ENCODE measurements at regions not wholly inside any gene's neighbourhood (a gene's known extent, or its start where the extent isn't known, plus 50 kb on each side); places are given as distances from the start of the nearest gene placed in this dataset.
A peak's percentile ranks its signal among the peaks of the same experiment; 100 is the strongest.

DNA sequence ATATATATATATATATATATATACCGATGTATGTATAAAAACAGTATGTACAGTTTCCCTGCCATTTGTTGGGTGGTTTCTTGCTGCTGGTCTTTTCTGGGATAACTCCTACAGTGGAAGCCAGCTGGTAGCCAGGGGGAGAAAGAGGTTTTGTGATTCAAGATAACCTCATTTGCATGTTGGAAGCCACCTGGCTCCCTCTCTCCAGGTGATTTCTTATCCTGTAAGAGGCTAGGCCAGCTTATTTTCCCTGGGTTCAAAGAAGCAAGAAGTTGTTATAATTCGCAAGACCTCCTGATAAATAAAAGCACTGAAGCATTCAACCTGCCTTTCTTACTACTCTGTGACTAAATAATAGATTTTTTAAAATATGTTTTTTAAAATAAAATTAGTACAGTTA is 443.3 kb downstream of the VGLL3 start:
- Histone ChIP-seq H3K27ac (ENCODE audit: low read depth in 1 of 2, low read length in 2 of 2) (no peak overlapping the region), H3K4me1 (ENCODE audit: control insufficient read depth in 1 of 2, insufficient read depth in 2 of 2, low read length in 2 of 2) (no peaks in the 10 kb centered on the region), H3K36me3 (ENCODE audit: control insufficient read depth in 1 of 2, insufficient read depth in 2 of 2, low read length in 1 of 2) (no peaks in the 10 kb centered on the region), H3K27me3 (ENCODE audit: control insufficient read depth in 1 of 2, insufficient read depth in 2 of 2, low read length in 1 of 2) (no peaks in the 10 kb centered on the region), H3K9me3 (ENCODE audit: control insufficient read depth, low read length) (no peaks in the 10 kb centered on the region), H3K4me3 (ENCODE audit: low read length in 2 of 2) (no peak overlapping the region)
- DNase-seq (no peak), ATAC-seq (ENCODE audit: low FRiP score) (no peak)
- WGBS, 2 donors, result 44 to 48% methylated on average over 2 of the region's 2 CpGs
- intact Hi-C loops (cut with DNase I), result no loop called here

- H3K4me3 ChIP-seq (ENCODE audit: low read length in 2 of 2), result no peak overlapping the region
- ATAC-seq (ENCODE audit: low FRiP score), result no peak
- WGBS, 2 donors, result 57 to 73% methylated on average over 5 of the region's 5 CpGs
Measured at GRCh38 chr3:86537171-86537570, 453.8 kb downstream of the VGLL3 start.

GRCh38 chr3:86519819-86520218 is 471.1 kb downstream of the VGLL3 start:
- Histone ChIP-seq H3K36me3 (ENCODE audit: control insufficient read depth in 1 of 2, insufficient read depth in 2 of 2, low read length in 1 of 2) (no peaks in the 10 kb centered on the region), H3K4me3 (ENCODE audit: low read length in 2 of 2) (no peak overlapping the region), H3K9me3 (ENCODE audit: control insufficient read depth, low read length) (no peaks in the 10 kb centered on the region), H3K27ac (ENCODE audit: low read depth in 1 of 2, low read length in 2 of 2) (no peak overlapping the region), H3K4me1 (ENCODE audit: control insufficient read depth in 1 of 2, insufficient read depth in 2 of 2, low read length in 2 of 2) (no peaks in the 10 kb centered on the region), H3K27me3 (ENCODE audit: control insufficient read depth in 1 of 2, insufficient read depth in 2 of 2, low read length in 1 of 2) (no peaks in the 10 kb centered on the region)
- intact Hi-C loops (cut with DNase I), result no loop called here
- ATAC-seq (ENCODE audit: low FRiP score) (no peak), DNase-seq (no peak)
- 16 to 29% methylated on average over 1 of the region's 1 CpG for WGBS, 2 donors

More at GRCh38 chr3:86537171-86537570, 453.8 kb downstream of the VGLL3 start:
- DNase-seq, result no peak
- H3K4me1 ChIP-seq (ENCODE audit: control insufficient read depth in 1 of 2, insufficient read depth in 2 of 2, low read length in 2 of 2), result no peaks in the 10 kb centered on the region
- H3K9me3 ChIP-seq (ENCODE audit: control insufficient read depth, low read length), result peaks cover 3% of the 10 kb centered on the region
- no peaks in the 10 kb centered on the region for H3K27me3 ChIP-seq (ENCODE audit: control insufficient read depth in 1 of 2, insufficient read depth in 2 of 2, low read length in 1 of 2)
- intact Hi-C loops (cut with DNase I), result no loop called here
- H3K36me3 ChIP-seq (ENCODE audit: control insufficient read depth in 1 of 2, insufficient read depth in 2 of 2, low read length in 1 of 2), result no peaks in the 10 kb centered on the region
- H3K27ac ChIP-seq (ENCODE audit: low read depth in 1 of 2, low read length in 2 of 2), result no peak overlapping the region

DNA sequence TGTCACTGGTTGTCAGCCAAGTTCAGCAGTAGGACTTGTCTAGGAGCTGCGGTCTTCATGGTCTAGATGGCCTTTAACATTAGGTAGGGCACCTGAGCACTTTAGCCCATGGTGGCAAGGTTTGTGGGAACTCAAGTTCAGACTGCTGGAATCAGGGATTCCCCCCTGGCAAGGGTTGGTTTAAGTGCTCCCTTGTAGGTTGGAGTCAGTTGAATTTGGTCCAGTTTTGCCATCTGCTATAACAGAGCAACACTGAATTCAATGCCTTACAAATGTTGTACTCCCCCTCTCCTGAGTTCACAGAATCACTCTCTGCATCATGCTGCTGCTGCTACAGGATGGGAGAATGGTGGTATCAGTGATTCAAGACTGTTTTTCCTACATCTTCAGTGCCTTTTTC is 509.3 kb downstream of the VGLL3 start:
- peak; percentile 29 for ATAC-seq (ENCODE audit: low FRiP score)

DNA sequence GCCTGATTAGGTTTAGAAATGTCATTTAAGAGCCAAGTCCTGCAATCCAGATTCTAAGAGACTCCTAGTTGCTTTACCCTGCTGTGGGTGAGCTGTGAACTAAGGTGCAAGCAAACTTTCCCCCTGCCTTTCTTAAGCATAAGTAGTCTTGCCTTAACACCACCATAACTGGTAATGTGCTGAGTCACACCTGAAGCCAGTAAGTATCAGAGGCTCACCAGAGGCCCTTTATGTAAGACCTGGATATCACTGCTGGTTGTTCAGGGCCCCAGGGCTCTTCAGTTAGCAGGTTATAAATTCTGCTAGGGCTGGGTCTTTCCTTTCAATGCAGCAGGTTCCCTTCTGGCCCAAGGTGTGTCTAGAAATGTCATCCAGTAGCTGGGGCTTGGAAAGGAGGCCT is 509.9 kb downstream of the VGLL3 start:
- Histone ChIP-seq H3K9me3 (ENCODE audit: control insufficient read depth, low read length) (peaks cover 1% of the 10 kb centered on the region), H3K27me3 (ENCODE audit: control insufficient read depth in 1 of 2, insufficient read depth in 2 of 2, low read length in 1 of 2) (no peaks in the 10 kb centered on the region), H3K4me3 (ENCODE audit: low read length in 2 of 2) (no peak overlapping the region), H3K4me1 (ENCODE audit: control insufficient read depth in 1 of 2, insufficient read depth in 2 of 2, low read length in 2 of 2) (no peaks in the 10 kb centered on the region), H3K36me3 (ENCODE audit: control insufficient read depth in 1 of 2, insufficient read depth in 2 of 2, low read length in 1 of 2) (no peaks in the 10 kb centered on the region), H3K27ac (ENCODE audit: low read depth in 1 of 2, low read length in 2 of 2) (no peak overlapping the region)
- intact Hi-C loops (cut with DNase I), result no loop called here
- ATAC-seq (ENCODE audit: low FRiP score) (no peak), DNase-seq (no peak)

More for the DNA sequence above, 509.3 kb downstream of the VGLL3 start:
- 37 to 83% methylated on average over 1 of the region's 1 CpG for WGBS, 2 donors
- intact Hi-C loops (cut with DNase I), result no loop called here
- no peak for DNase-seq
- peaks cover 1% of the 10 kb centered on the region for H3K9me3 ChIP-seq (ENCODE audit: control insufficient read depth, low read length)
- H3K27me3 ChIP-seq (ENCODE audit: control insufficient read depth in 1 of 2, insufficient read depth in 2 of 2, low read length in 1 of 2), result no peaks in the 10 kb centered on the region
- no peak overlapping the region for H3K4me3 ChIP-seq (ENCODE audit: low read length in 2 of 2)
- no peak overlapping the region for H3K27ac ChIP-seq (ENCODE audit: low read depth in 1 of 2, low read length in 2 of 2)
- H3K36me3 ChIP-seq (ENCODE audit: control insufficient read depth in 1 of 2, insufficient read depth in 2 of 2, low read length in 1 of 2), result no peaks in the 10 kb centered on the region
- H3K4me1 ChIP-seq (ENCODE audit: control insufficient read depth in 1 of 2, insufficient read depth in 2 of 2, low read length in 2 of 2), result no peaks in the 10 kb centered on the region

GRCh38 chr3:86464180-86464579 is 526.8 kb downstream of the VGLL3 start:
- intact Hi-C loops (cut with DNase I), result no loop called here
- no peak for ATAC-seq (ENCODE audit: low FRiP score)

DNA sequence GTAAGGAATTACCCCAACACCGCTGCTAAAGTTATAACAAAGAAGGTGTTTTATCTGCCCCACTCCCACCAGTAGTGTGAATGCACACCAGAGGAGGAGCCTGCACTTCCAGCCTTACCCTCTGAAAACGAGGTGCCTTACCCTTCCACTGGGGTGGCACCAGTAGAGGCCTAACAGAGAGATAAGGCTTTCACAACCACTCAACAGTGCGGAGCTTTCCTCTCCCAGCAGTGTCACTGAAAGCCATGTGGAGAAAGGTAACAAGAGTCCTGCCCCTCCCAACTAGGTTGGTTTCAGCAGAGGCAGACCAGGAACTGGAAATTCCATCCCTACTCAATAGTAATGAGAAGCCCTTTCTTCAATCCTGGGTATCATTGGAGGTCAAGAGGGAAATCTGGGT is 539.2 kb downstream of the VGLL3 start:
- H3K36me3 ChIP-seq (ENCODE audit: control insufficient read depth in 1 of 2, insufficient read depth in 2 of 2, low read length in 1 of 2), result no peaks in the 10 kb centered on the region
- H3K9me3 ChIP-seq (ENCODE audit: control insufficient read depth, low read length), result no peaks in the 10 kb centered on the region
- WGBS, 2 donors, result 73 to 84% methylated on average over 3 of the region's 3 CpGs
- H3K27me3 ChIP-seq (ENCODE audit: control insufficient read depth in 1 of 2, insufficient read depth in 2 of 2, low read length in 1 of 2), result no peaks in the 10 kb centered on the region
- ATAC-seq (ENCODE audit: low FRiP score) (no peak), DNase-seq (no peak)
- no peak overlapping the region for H3K4me3 ChIP-seq (ENCODE audit: low read length in 2 of 2)
- no peak overlapping the region for H3K27ac ChIP-seq (ENCODE audit: low read depth in 1 of 2, low read length in 2 of 2)
- intact Hi-C loops (cut with DNase I), result no loop called here
- no peaks in the 10 kb centered on the region for H3K4me1 ChIP-seq (ENCODE audit: control insufficient read depth in 1 of 2, insufficient read depth in 2 of 2, low read length in 2 of 2)

More at GRCh38 chr3:86464180-86464579, 526.8 kb downstream of the VGLL3 start:
- no peak for DNase-seq
- Histone ChIP-seq H3K27ac (ENCODE audit: low read depth in 1 of 2, low read length in 2 of 2) (no peak overlapping the region), H3K36me3 (ENCODE audit: control insufficient read depth in 1 of 2, insufficient read depth in 2 of 2, low read length in 1 of 2) (no peaks in the 10 kb centered on the region), H3K4me3 (ENCODE audit: low read length in 2 of 2) (no peak overlapping the region), H3K9me3 (ENCODE audit: control insufficient read depth, low read length) (no peaks in the 10 kb centered on the region), H3K27me3 (ENCODE audit: control insufficient read depth in 1 of 2, insufficient read depth in 2 of 2, low read length in 1 of 2) (no peaks in the 10 kb centered on the region), H3K4me1 (ENCODE audit: control insufficient read depth in 1 of 2, insufficient read depth in 2 of 2, low read length in 2 of 2) (no peaks in the 10 kb centered on the region)

DNA sequence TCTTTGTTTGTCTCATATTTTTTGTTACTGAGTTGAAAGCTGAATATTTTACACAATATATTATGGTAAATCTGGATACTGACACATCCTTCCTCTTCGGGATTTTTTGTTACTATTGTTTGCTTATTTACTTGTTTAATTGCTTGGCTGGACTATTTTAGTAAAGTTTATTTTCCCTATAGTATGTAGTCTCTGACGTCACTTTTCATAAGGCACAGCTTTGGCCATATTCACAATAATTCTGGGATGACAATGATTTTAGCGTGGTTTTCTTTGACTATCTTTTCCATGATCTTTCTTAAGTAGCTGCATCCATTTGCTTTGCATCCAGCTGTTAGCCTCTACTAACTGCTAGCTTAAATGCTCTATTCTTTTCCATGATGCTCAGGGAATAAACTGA is 552.4 kb downstream of the VGLL3 start:
- Histone ChIP-seq H3K4me3 (ENCODE audit: low read length in 2 of 2) (no peak overlapping the region), H3K4me1 (ENCODE audit: control insufficient read depth in 1 of 2, insufficient read depth in 2 of 2, low read length in 2 of 2) (no peaks in the 10 kb centered on the region), H3K27me3 (ENCODE audit: control insufficient read depth in 1 of 2, insufficient read depth in 2 of 2, low read length in 1 of 2) (no peaks in the 10 kb centered on the region), H3K27ac (ENCODE audit: low read depth in 1 of 2, low read length in 2 of 2) (no peak overlapping the region), H3K9me3 (ENCODE audit: control insufficient read depth, low read length) (no peaks in the 10 kb centered on the region), H3K36me3 (ENCODE audit: control insufficient read depth in 1 of 2, insufficient read depth in 2 of 2, low read length in 1 of 2) (no peaks in the 10 kb centered on the region)
- 82 to 84% methylated on average over 3 of the region's 3 CpGs for WGBS, 2 donors
- intact Hi-C loops (cut with DNase I), result no loop called here
- DNase-seq (no peak), ATAC-seq (ENCODE audit: low FRiP score) (no peak)

GRCh38 chr3:86427343-86427742 is 563.6 kb downstream of the VGLL3 start:
- Histone ChIP-seq H3K27ac (ENCODE audit: low read depth in 1 of 2, low read length in 2 of 2) (no peak overlapping the region), H3K36me3 (ENCODE audit: control insufficient read depth in 1 of 2, insufficient read depth in 2 of 2, low read length in 1 of 2) (no peaks in the 10 kb centered on the region), H3K27me3 (ENCODE audit: control insufficient read depth in 1 of 2, insufficient read depth in 2 of 2, low read length in 1 of 2) (no peaks in the 10 kb centered on the region), H3K9me3 (ENCODE audit: control insufficient read depth, low read length) (peaks cover 3% of the 10 kb centered on the region), H3K4me3 (ENCODE audit: low read length in 2 of 2) (no peak overlapping the region), H3K4me1 (ENCODE audit: control insufficient read depth in 1 of 2, insufficient read depth in 2 of 2, low read length in 2 of 2) (no peaks in the 10 kb centered on the region)
- DNase-seq (no peak), ATAC-seq (ENCODE audit: low FRiP score) (no peak)
- intact Hi-C loops (cut with DNase I), result no loop called here
- WGBS, 2 donors, result 73 to 82% methylated on average over 2 of the region's 2 CpGs
